H9 (cell line): ENCODE measurements at regions not wholly inside any gene's neighbourhood (a gene's known extent, or its start where the extent isn't known, plus 50 kb on each side); places are given as distances from the start of the nearest gene placed in this dataset.

Experiments
- DNase-seq: peaks from one replicate; pipeline ENCODE4 v3.0.0-alpha.2; 2017
- H2AFZ ChIP-seq: one replicate; pipeline ENCODE4 v1.6.1; 2013; ENCODE audit warnings: mild to moderate bottlenecking, low read length, control low read depth, moderate library complexity
- H2AK5ac ChIP-seq: 2 replicates; pipeline ENCODE4 v1.6.1; 2013; ENCODE audit warnings: low read length, control low read depth, mixed read lengths; ENCODE audit not compliant: insufficient read length
- H2BK120ac ChIP-seq: one replicate; pipeline ENCODE4 v1.6.1; 2013; ENCODE audit warnings: low read depth, mild to moderate bottlenecking, low read length, control low read depth, inconsistent platforms; ENCODE audit not compliant: poor library complexity, severe bottlenecking
- H2BK12ac ChIP-seq: 2 replicates; pipeline ENCODE4 v1.6.1; 2013; ENCODE audit warnings: low read length, control low read depth, mixed read lengths, low read depth; ENCODE audit not compliant: insufficient read length
- H2BK15ac ChIP-seq: 2 replicates; pipeline ENCODE4 v1.6.1; 2013; ENCODE audit warnings: low read depth, low read length, control low read depth
- H2BK20ac ChIP-seq: one replicate; pipeline ENCODE4 v1.6.1; 2013; ENCODE audit warnings: low read depth, mild to moderate bottlenecking, low read length, control low read depth, inconsistent platforms; ENCODE audit not compliant: poor library complexity, severe bottlenecking
- H2BK5ac ChIP-seq: 2 replicates; pipeline ENCODE4 v1.6.1; 2013; ENCODE audit warnings: low read length, control low read depth, mixed read lengths; ENCODE audit not compliant: insufficient read length
- H3K14ac ChIP-seq: 2 replicates; pipeline ENCODE4 v1.6.1; 2013; ENCODE audit warnings: low read length, control low read depth; ENCODE audit not compliant: insufficient read depth
- H3K18ac ChIP-seq: 2 replicates; pipeline ENCODE4 v1.6.1; 2013; ENCODE audit warnings: low read depth, mild to moderate bottlenecking, mixed read lengths, low read length, control low read depth; ENCODE audit not compliant: insufficient read length
- H3K23ac ChIP-seq: 2 replicates; pipeline ENCODE4 v1.6.1; 2013; ENCODE audit warnings: low read length, control low read depth, mixed read lengths, low read depth; ENCODE audit not compliant: insufficient read length
- H3K23me2 ChIP-seq: 2 replicates; pipeline ENCODE4 v1.6.1; 2013; ENCODE audit warnings: low read depth, mild to moderate bottlenecking, mixed read lengths, low read length, control low read depth; ENCODE audit not compliant: insufficient read length, poor library complexity, severe bottlenecking
- H3K27ac ChIP-seq: 2 replicates; pipeline ENCODE4 v1.5.1; 2013; ENCODE audit warnings: low read length, control low read depth, mixed read lengths, low read depth; ENCODE audit not compliant: insufficient read length
- H3K27me3 ChIP-seq: 2 replicates; pipeline ENCODE4 v1.6.1; 2013; ENCODE audit warnings: low read length, control low read depth, inconsistent platforms; ENCODE audit not compliant: insufficient read depth
- H3K4ac ChIP-seq: 2 replicates; pipeline ENCODE4 v1.6.1; 2013; ENCODE audit warnings: low read depth, mild to moderate bottlenecking, control low read depth, inconsistent platforms, low read length, moderate library complexity
- H3K4me1 ChIP-seq: 2 replicates; pipeline ENCODE4 v1.6.1; 2013; ENCODE audit warnings: low read length, control low read depth, inconsistent platforms; ENCODE audit not compliant: insufficient read depth
- H3K4me2 ChIP-seq: 2 replicates; pipeline ENCODE4 v1.6.1; 2013; ENCODE audit warnings: low read length, control low read depth, mixed read lengths; ENCODE audit not compliant: insufficient read length, insufficient read depth
- H3K56ac ChIP-seq: 2 replicates; pipeline ENCODE4 v1.6.1; 2013; ENCODE audit warnings: low read depth, mild to moderate bottlenecking, mixed read lengths, low read length, control low read depth; ENCODE audit not compliant: insufficient read length
- H3K79me1 ChIP-seq: 2 replicates; pipeline ENCODE4 v1.6.1; 2013; ENCODE audit warnings: low read depth, mild to moderate bottlenecking, moderate library complexity, low read length, control low read depth, inconsistent platforms; ENCODE audit not compliant: insufficient read depth, poor library complexity, severe bottlenecking
- H3K79me2 ChIP-seq: 2 replicates; pipeline ENCODE4 v1.6.1; 2013; ENCODE audit warnings: low read length, control low read depth, inconsistent platforms; ENCODE audit not compliant: insufficient read depth
- H3K9ac ChIP-seq: 2 replicates; pipeline ENCODE4 v1.6.1; 2013; ENCODE audit warnings: low read length, control low read depth, mixed read lengths; ENCODE audit not compliant: insufficient read length; ENCODE audit errors: extremely low read depth
- H3K9me3 ChIP-seq: one replicate; pipeline ENCODE4 v1.6.1; 2013; ENCODE audit warnings: low read depth, low read length, inconsistent platforms; ENCODE audit not compliant: control insufficient read depth
- H3T11ph ChIP-seq: one replicate; pipeline ENCODE4 v1.6.1; 2013; ENCODE audit warnings: mild to moderate bottlenecking, low read length, control low read depth, inconsistent platforms
- H4K20me1 ChIP-seq: one replicate; pipeline ENCODE4 v1.6.1; 2013; ENCODE audit not compliant: control insufficient read depth, insufficient read length, insufficient read depth
- H4K5ac ChIP-seq: 2 replicates; pipeline ENCODE4 v1.6.1; 2013; ENCODE audit warnings: low read depth, mild to moderate bottlenecking, mixed read lengths, low read length, control low read depth; ENCODE audit not compliant: insufficient read length
- H4K8ac ChIP-seq: replicated peaks from 2 replicates; pipeline ENCODE4 v1.6.1; 2013; ENCODE audit warnings: low read length, control low read depth, mixed read lengths, low read depth; ENCODE audit not compliant: insufficient read length
- H4K91ac ChIP-seq: 2 replicates; pipeline ENCODE4 v1.6.1; 2013; ENCODE audit warnings: low read depth, mild to moderate bottlenecking, moderate library complexity, mixed read lengths, low read length, control low read depth; ENCODE audit not compliant: insufficient read length
- H3K27ac Mint-ChIP-seq, 3 experiments: 2 replicates in 2 of 3; 3 replicates in 1 of 3; pipeline ENCODE4 v1.8.0; 2020 to 2021; ENCODE audit warnings: mixed read lengths in 3 of 3, mild to moderate bottlenecking in 1 of 3, moderate library complexity in 1 of 3
- H3K27me3 Mint-ChIP-seq: 2 replicates; pipeline ENCODE4 v1.8.0; 2021; ENCODE audit warnings: low read depth, mild to moderate bottlenecking, moderate library complexity, mixed read lengths
- H3K36me3 Mint-ChIP-seq, 3 experiments: 2 replicates in 2 of 3; 3 replicates in 1 of 3; pipeline ENCODE4 v1.8.0; 2020 to 2021; ENCODE audit warnings: low read depth in 3 of 3, mixed read lengths in 3 of 3; ENCODE audit not compliant: insufficient read depth in 1 of 3
- H3K4me1 Mint-ChIP-seq, 2 experiments: 2 replicates each; pipeline ENCODE4 v1.8.0; 2020; ENCODE audit warnings: mixed read lengths in 2 of 2
- H3K4me3 Mint-ChIP-seq, 2 experiments: 2 replicates in 1 of 2; 3 replicates in 1 of 2; pipeline ENCODE4 v1.8.0; 2020 to 2021; ENCODE audit warnings: mild to moderate bottlenecking in 2 of 2, mixed read lengths in 2 of 2, moderate library complexity in 1 of 2
- H3K9me3 Mint-ChIP-seq, 2 experiments: 2 replicates in 1 of 2; 3 replicates in 1 of 2; pipeline ENCODE4 v1.8.0; 2020; ENCODE audit warnings: mild to moderate bottlenecking in 2 of 2, mixed read lengths in 2 of 2, moderate library complexity in 1 of 2
- WGBS: extraction: QIAGEN DNeasy Blood & Tissue Kit; methylation state at CpG from one replicate; pipeline ENCODE4 v1.1.7; 2013; ENCODE audit warnings: missing lambda C conversion rate, low lambda C conversion rate, mixed read lengths; ENCODE audit not compliant: insufficient read length; ENCODE audit errors: extremely low coverage; 5-methylcytosine and 5-hydroxymethylcytosine counted together
- TF ChIP-seq, protein P1 (sequence below): fragments of 200-600 bp; sonication (generic); conservative IDR thresholded peaks from 3 replicates; pipeline ENCODE4 v1.8.0; 2021; ENCODE audit warnings: antibody characterized with exemption, mild to moderate bottlenecking

DNA sequence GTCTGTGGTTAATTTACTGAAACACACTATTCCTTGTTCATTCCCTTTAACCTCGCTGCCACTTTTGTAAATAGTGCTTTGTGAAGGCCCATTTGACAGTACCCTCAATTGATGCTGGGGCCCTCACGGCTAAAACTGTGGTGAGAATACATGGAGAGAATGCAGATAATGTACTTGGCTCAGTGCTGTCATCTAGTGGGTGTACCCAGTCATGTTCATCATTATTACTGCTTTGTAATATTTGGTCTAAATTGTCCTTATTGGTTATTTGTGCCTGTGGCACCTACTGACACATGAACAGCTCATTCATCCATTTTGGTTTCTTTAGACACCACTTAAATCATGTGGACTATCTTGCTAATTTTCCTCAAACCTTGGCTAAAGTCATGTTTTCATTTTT is 543.6 kb downstream of the EDEM1 start:
- Histone ChIP-seq H2BK20ac (no peak overlapping the region), H3T11ph (no peak overlapping the region), H3K9me3 (no peaks in the 10 kb centered on the region), H3K27ac (no peak overlapping the region), H3K9ac (no peak overlapping the region), H4K91ac (no peak overlapping the region), H3K56ac (no peak overlapping the region), H2AFZ (no peak overlapping the region), H2BK5ac (no peak overlapping the region), H3K18ac (no peak overlapping the region), H2AK5ac (no peak overlapping the region), H3K4me2 (no peak overlapping the region), H2BK120ac (no peak overlapping the region), H3K4ac (no peak overlapping the region), H3K27me3 (no peaks in the 10 kb centered on the region), H3K79me1 (no peaks in the 10 kb centered on the region), H2BK15ac (no peak overlapping the region), H3K79me2 (no peaks in the 10 kb centered on the region), H4K5ac (no peak overlapping the region), H4K8ac (no peak overlapping the region), H4K20me1 (no peaks in the 10 kb centered on the region), H3K23me2 (no peaks in the 10 kb centered on the region), H3K23ac (no peak overlapping the region), H3K4me1 (no peaks in the 10 kb centered on the region), H3K14ac (no peak overlapping the region), H2BK12ac (no peak overlapping the region)
- TF ChIP-seq, protein P1, sequence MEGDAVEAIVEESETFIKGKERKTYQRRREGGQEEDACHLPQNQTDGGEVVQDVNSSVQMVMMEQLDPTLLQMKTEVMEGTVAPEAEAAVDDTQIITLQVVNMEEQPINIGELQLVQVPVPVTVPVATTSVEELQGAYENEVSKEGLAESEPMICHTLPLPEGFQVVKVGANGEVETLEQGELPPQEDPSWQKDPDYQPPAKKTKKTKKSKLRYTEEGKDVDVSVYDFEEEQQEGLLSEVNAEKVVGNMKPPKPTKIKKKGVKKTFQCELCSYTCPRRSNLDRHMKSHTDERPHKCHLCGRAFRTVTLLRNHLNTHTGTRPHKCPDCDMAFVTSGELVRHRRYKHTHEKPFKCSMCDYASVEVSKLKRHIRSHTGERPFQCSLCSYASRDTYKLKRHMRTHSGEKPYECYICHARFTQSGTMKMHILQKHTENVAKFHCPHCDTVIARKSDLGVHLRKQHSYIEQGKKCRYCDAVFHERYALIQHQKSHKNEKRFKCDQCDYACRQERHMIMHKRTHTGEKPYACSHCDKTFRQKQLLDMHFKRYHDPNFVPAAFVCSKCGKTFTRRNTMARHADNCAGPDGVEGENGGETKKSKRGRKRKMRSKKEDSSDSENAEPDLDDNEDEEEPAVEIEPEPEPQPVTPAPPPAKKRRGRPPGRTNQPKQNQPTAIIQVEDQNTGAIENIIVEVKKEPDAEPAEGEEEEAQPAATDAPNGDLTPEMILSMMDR, result peak; percentile 71
- Mint-ChIP-seq H3K9me3 (no peaks in the 10 kb centered on the region; a peak in 2 of 5 replicates), H3K4me3 (no peak overlapping the region), H3K27me3 (no peaks in the 10 kb centered on the region), H3K4me1 (no peaks in the 10 kb centered on the region; a peak in 1 of 4 replicates), H3K27ac (no peak overlapping the region), H3K36me3 (no peaks in the 10 kb centered on the region)
- DNase-seq, result no peak
- no CpG with 5 or more reads among the region's 2 CpGs for WGBS
